Heart right ventricle (tissue), 16 donors: ENCODE measurements at regions not wholly inside any gene's neighbourhood (a gene's known extent, or its start where the extent isn't known, plus 50 kb on each side); places are given as distances from the start of the nearest gene placed in this dataset.

ENCODE experiments used
- ATAC-seq, 8 donors: fragments of 200-7000 bp; cut with Tn5 transposase; one replicate each; pipeline ENCODE4 v1.9.1; 2020; ENCODE audit warnings: mild to moderate bottlenecking in 8 of 8, moderate library complexity in 8 of 8, moderate number of reproducible peaks in 1 of 8
- DNase-seq, 2 donors: peaks; one replicate each; pipeline ENCODE4 v3.0.0-alpha.2; 2020
- H3K27ac ChIP-seq, 10 donors: fragments of 200-600 bp; sonication (generic) in 2 of 10; one replicate each; pipeline versions ENCODE4 v1.5.0 to v1.8.0; 2020 to 2022; ENCODE audit warnings: mild to moderate bottlenecking in 3 of 10
- H3K27me3 ChIP-seq, 7 donors: fragments of 200-600 bp; one replicate each; pipeline ENCODE4 v1.8.0; 2021 to 2022; ENCODE audit warnings: mild to moderate bottlenecking in 2 of 7
- H3K36me3 ChIP-seq, 9 donors: fragments of 200-600 bp; sonication (generic) in 1 of 9; one replicate each; pipeline versions ENCODE4 v1.5.0 to v1.8.0; 2020 to 2022; ENCODE audit warnings: mild to moderate bottlenecking in 2 of 9
- H3K4me1 ChIP-seq, 9 donors: fragments of 200-600 bp; sonication (generic) in 1 of 9; one replicate each; pipeline versions ENCODE4 v1.5.0 to v1.8.0; 2020 to 2022; ENCODE audit warnings: mild to moderate bottlenecking in 4 of 9
- H3K4me3 ChIP-seq, 10 donors: fragments of 200-600 bp; sonication (generic) in 2 of 10; one replicate each; pipeline versions ENCODE4 v1.5.0 to v1.8.0; 2020 to 2022; ENCODE audit warnings: mild to moderate bottlenecking in 7 of 10, moderate library complexity in 2 of 10
- H3K9me3 ChIP-seq, 11 donors: fragments of 200-600 bp in 10 of 11; sonication (generic) in 2 of 11; one replicate each; pipeline versions ENCODE4 v1.5.0 to v1.8.0; 2013 to 2022; ENCODE audit warnings: mild to moderate bottlenecking in 2 of 11, control low read depth in 1 of 11, moderate library complexity in 1 of 11
- WGBS, 2 donors: extraction: QIAGEN DNeasy Blood & Tissue Kit; methylation state at CpG; one replicate each; pipeline ENCODE4 v1.1.7; 2013; ENCODE audit warnings: inconsistent platforms in 1 of 2; 5-methylcytosine and 5-hydroxymethylcytosine counted together
- intact Hi-C, 10 donors: fragments of 100-400 bp; cut with DNase I; formaldehyde crosslinking; loops; one replicate each; pipeline versions ENCODE4 v1.11.1 to v1.14.2; 2022
- TF ChIP-seq, protein P1 (sequence below), 9 donors: fragments of 200-600 bp; sonication (generic) in 2 of 9; IDR thresholded peaks; one replicate each; pipeline versions ENCODE4 v1.5.0 to v1.8.0; 2021 to 2022; ENCODE audit warnings: antibody characterized with exemption in 9 of 9, mild to moderate bottlenecking in 5 of 9, moderate library complexity in 1 of 9
- donor health status: Arrhythmogenic right ventricular cardiomyopathy.
- donor health status: ischemic (EF 13 %, LVEDD 7.1; RV severe dilation, severe dysfunction).
- donor health status: healthy with polysubstance abuse.
- donor health status: DM: no; HTN: yes; CAD: no.
- donor health status: DM: no; HTN: no; CAD: no.
- donor health status: ischemic (EF 25% LVEDD 6.9; RV normal size, moderate dysfunction).
- donor health status: ischemic (EF 25% LVEDD 5.7; RV mildly dilated, moderate dysfunction).
- donor health status: healthy.
- donor health status: DM: yes; HTN: yes; CAD: no.
- donor health status: Ischemic cardiomyopathy.
- donor health status: ischemic (EF 35%, LVEDD 5.7; RV mildly dilated, moderate dysfunction).
- donor health status: nonischemic (EF 11% LVEDD 7.7; RV severe dilation, severe dysfunction).
- donor health status: DM: yes; HTN: yes; CAD: no.
- donor health status: PGD.
- donor health status: ischemic (EF 29% LVEDD 5.4; RV normal size, mild dysfunction).
- donor health status: nonischemic (EF 23%, LVEDD 6.1; RV moderate dilation, normal function).

DNA sequence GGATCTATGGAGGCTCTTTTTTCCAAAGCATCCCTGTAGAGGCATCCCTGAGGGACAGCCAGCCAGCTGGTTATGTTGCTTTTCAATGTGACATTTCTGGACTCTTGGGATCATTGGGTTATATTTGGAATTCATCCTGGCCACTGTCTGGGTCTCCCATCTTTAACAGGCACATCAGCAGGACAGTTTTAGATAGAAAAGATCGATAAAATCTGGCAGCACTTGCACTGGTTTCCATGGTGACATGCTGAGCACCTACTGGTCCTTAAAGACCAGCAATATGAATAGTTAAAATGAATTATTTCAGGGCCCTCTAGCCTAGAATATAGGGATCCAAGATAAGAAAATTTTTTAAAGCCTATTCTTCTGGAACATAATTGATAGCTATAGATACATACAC lies 151.6 kb downstream of the KDR start:
- Histone ChIP-seq H3K4me3 (no peak overlapping the region), H3K4me1 (no peaks in the 10 kb centered on the region), H3K36me3 (no peaks in the 10 kb centered on the region), H3K9me3 (no peaks in the 10 kb centered on the region), H3K27me3 (peaks cover 0 to 19% (median 0%) of the 10 kb centered on the region in 7 donors), H3K27ac (no peak overlapping the region)
- intact Hi-C loops: loop anchor here in 4 of 10 donors (2.0 to 10.0 kb wide), 5 partner anchors 347 to 761 kb away; no protein-coding TSS in a partner anchor
- ATAC-seq: no peak
- TF ChIP-seq, protein P1, sequence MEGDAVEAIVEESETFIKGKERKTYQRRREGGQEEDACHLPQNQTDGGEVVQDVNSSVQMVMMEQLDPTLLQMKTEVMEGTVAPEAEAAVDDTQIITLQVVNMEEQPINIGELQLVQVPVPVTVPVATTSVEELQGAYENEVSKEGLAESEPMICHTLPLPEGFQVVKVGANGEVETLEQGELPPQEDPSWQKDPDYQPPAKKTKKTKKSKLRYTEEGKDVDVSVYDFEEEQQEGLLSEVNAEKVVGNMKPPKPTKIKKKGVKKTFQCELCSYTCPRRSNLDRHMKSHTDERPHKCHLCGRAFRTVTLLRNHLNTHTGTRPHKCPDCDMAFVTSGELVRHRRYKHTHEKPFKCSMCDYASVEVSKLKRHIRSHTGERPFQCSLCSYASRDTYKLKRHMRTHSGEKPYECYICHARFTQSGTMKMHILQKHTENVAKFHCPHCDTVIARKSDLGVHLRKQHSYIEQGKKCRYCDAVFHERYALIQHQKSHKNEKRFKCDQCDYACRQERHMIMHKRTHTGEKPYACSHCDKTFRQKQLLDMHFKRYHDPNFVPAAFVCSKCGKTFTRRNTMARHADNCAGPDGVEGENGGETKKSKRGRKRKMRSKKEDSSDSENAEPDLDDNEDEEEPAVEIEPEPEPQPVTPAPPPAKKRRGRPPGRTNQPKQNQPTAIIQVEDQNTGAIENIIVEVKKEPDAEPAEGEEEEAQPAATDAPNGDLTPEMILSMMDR (IDR thresholded peaks at IDR 0.05): no peak
- 82 to 83% methylated on average over 1 of the region's 1 CpG for WGBS, 2 donors
- DNase-seq: no peak

DNA sequence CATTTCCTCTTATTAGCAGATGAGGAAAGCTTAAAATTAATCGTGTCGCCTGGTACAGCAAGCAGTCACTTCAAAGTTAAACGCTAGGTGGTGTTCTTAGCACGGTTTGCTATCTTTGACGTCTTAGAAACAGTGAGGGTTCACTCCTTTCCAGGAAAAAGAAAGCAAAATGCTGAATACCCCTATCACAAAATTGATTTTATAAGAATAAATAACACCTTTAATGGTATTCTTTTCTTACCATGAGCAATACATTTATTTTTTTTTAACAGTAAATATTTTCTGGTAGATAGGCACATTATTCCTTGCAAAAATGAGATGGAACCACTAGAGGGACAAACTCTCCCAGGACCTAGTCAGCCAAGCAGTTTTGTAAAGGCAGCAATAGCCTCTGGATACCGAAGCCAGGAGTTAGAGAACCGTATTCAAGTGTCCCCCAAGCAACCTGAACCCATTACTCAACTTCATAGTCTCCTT lies 153.9 kb downstream of the KDR start:
- peak in 7 of 8 donors; percentile 63 to 83 (median 74) for ATAC-seq
- H3K4me3 ChIP-seq: no peak overlapping the region
- H3K27me3 ChIP-seq: peaks cover 0 to 8% (median 0%) of the 10 kb centered on the region in 7 donors
- H3K27ac ChIP-seq: no peak overlapping the region
- no peaks in the 10 kb centered on the region for H3K4me1 ChIP-seq
- no peaks in the 10 kb centered on the region for H3K36me3 ChIP-seq
- TF ChIP-seq, protein P1 (IDR thresholded peaks at IDR 0.05): peak; percentile 50 to 87 (median 70)
- intact Hi-C loops: loop anchor here in 7 of 10 donors (1.0 to 10.0 kb wide), 7 partner anchors 349 to 763 kb away; no protein-coding TSS in a partner anchor
- WGBS, 2 donors: 5% methylated on average over 7 of the region's 7 CpGs
- no peaks in the 10 kb centered on the region for H3K9me3 ChIP-seq
- no peak for DNase-seq

DNA sequence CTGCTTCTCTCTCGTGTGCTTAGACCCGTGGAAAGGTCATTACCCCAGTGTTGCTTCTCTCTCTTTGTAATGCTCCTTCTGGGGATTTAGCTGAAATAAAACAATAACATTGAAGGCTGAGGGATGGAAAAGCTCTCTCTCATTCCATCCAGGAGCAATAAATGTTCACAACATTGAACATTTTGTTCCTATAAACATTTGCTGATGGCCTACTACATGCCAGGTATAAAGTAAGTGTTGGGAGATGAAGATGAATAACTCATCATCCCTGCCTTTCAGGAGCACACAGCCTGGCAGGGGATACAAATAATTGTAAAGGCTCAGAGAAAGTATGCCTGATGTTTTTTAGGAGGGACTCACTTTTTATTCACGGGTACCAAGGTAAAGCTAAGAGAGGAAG lies 158.1 kb downstream of the KDR start:
- intact Hi-C loops: no loop called here
- no peaks in the 10 kb centered on the region for H3K27me3 ChIP-seq
- DNase-seq (no peak), ATAC-seq (no peak)
- TF ChIP-seq, protein P1 (IDR thresholded peaks at IDR 0.05): no peak
- no peaks in the 10 kb centered on the region for H3K36me3 ChIP-seq
- H3K9me3 ChIP-seq: no peaks in the 10 kb centered on the region
- 85 to 91% methylated on average over 3 of the region's 3 CpGs for WGBS, 2 donors
- H3K4me1 ChIP-seq: no peaks in the 10 kb centered on the region
- H3K27ac ChIP-seq: no peak overlapping the region
- H3K4me3 ChIP-seq: no peak overlapping the region

DNA sequence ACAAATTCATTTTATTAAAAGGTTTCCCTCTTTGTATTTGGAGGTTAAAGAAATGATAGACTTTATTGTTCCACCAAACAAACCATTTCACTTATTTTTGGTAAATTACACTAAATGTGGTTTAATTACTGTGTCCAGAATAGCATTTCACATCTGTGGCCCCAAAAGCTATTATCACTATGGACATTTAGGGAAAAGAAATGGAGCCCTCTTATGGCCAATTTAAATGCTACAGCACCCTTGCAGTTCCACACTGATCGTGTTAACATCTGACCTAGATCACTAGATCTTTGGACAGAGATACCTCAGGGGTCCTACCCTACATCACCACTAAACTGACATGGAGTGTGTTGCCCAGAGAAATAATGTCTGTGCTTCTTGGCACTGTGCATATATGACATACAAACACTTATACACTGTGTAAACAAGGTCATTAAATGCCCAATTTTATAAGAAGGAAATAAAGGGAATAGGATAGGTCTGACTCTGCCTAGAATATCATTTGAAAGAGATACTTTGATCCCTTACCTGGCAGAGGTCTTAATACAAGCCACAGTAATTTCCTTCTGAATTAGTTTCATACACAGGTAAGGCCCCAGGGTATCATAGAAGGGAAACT lies 163.9 kb downstream of the KDR start:
- TF ChIP-seq, protein P1 (IDR thresholded peaks at IDR 0.05): peak; percentile 35 to 72 (median 67)
- peak in 5 of 8 donors; percentile 31 to 79 (median 64) for ATAC-seq

More for the DNA sequence above, 163.9 kb downstream of the KDR start:
- H3K27me3 ChIP-seq: no peaks in the 10 kb centered on the region
- no peak overlapping the region for H3K27ac ChIP-seq
- DNase-seq: no peak
- H3K36me3 ChIP-seq: no peaks in the 10 kb centered on the region
- H3K4me3 ChIP-seq: no peak overlapping the region
- no peaks in the 10 kb centered on the region for H3K4me1 ChIP-seq
- H3K9me3 ChIP-seq: no peaks in the 10 kb centered on the region
- 7 to 17% methylated on average over 1 of the region's 1 CpG for WGBS, 2 donors
- intact Hi-C loops: loop anchor here in 9 of 10 donors (5.0 kb wide), 1 partner anchor 639 kb away; no protein-coding TSS in a partner anchor
